ENCODE measurements at regions not wholly inside any gene's neighbourhood (a gene's known extent, or its start where the extent isn't known, plus 50 kb on each side); places are given as distances from the start of the nearest gene placed in this dataset.

GRCh38 chr7:97275475-97275874 is 158.0 kb downstream of the SDHAF3 start:
- H3K27ac Mint-ChIP-seq = no peak overlapping the region
- TF ChIP-seq, protein P1, sequence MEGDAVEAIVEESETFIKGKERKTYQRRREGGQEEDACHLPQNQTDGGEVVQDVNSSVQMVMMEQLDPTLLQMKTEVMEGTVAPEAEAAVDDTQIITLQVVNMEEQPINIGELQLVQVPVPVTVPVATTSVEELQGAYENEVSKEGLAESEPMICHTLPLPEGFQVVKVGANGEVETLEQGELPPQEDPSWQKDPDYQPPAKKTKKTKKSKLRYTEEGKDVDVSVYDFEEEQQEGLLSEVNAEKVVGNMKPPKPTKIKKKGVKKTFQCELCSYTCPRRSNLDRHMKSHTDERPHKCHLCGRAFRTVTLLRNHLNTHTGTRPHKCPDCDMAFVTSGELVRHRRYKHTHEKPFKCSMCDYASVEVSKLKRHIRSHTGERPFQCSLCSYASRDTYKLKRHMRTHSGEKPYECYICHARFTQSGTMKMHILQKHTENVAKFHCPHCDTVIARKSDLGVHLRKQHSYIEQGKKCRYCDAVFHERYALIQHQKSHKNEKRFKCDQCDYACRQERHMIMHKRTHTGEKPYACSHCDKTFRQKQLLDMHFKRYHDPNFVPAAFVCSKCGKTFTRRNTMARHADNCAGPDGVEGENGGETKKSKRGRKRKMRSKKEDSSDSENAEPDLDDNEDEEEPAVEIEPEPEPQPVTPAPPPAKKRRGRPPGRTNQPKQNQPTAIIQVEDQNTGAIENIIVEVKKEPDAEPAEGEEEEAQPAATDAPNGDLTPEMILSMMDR (IDR thresholded peaks at IDR 0.05) = no peak

GRCh38 chr7:97280950-97281349 is 163.5 kb downstream of the SDHAF3 start:
- DNase-seq = no peak
- no peak overlapping the region for H3K4me2 ChIP-seq (replicated peaks; ENCODE audit: extremely low read depth, low read length, poor library complexity, severe bottlenecking)
- WGBS (ENCODE audit: insufficient coverage) = 50% methylated on average over 1 of the region's 5 CpGs
- Mint-ChIP-seq H3K4me3 (no peak overlapping the region), H3K4me1 (no peaks in the 10 kb centered on the region), H3K9me3 (peaks cover 0 to 4% (median 1%) of the 10 kb centered on the region in 7 donors), H3K27me3 (ENCODE audit: low read depth in 3 of 3) (peaks cover 0 to 2% (median 0%) of the 10 kb centered on the region in 3 donors), H3K27ac (no peak overlapping the region), H3K36me3 (no peaks in the 10 kb centered on the region)
- no peaks in the 10 kb centered on the region for H3K79me2 ChIP-seq (ENCODE audit: insufficient read depth, low read length)
- no peak overlapping the region for H3K27ac ChIP-seq (ENCODE audit: low read depth in 1 of 2, low read length in 2 of 2)
- intact Hi-C loops (cut with micrococcal nuclease) = no loop called here
- H2AFZ ChIP-seq (ENCODE audit: insufficient read depth, low read depth, low read length, poor library complexity, severe bottlenecking) = no peak overlapping the region
- H3K9ac ChIP-seq (ENCODE audit: insufficient read depth, low read length, poor library complexity, severe bottlenecking) = no peak overlapping the region
- H3K4me1 ChIP-seq (ENCODE audit: control insufficient read depth in 1 of 2, insufficient read depth in 2 of 2, low read length in 2 of 2) = no peaks in the 10 kb centered on the region
- TF ChIP-seq, protein P1 (IDR thresholded peaks at IDR 0.05) = no peak
- no peak overlapping the region for H3K4me3 ChIP-seq (replicated peaks in 1 of 3; ENCODE audit: low read depth in 2 of 3, low read length in 3 of 3)
- no peaks in the 10 kb centered on the region for H3K27me3 ChIP-seq (ENCODE audit: control insufficient read depth in 2 of 2, insufficient read depth in 2 of 2, low read length in 2 of 2)
- H3K36me3 ChIP-seq (replicated peaks in 1 of 2; ENCODE audit: control insufficient read depth in 1 of 2, insufficient read depth in 2 of 2, low read length in 2 of 2) = no peaks in the 10 kb centered on the region
- no peaks in the 10 kb centered on the region for H3K9me3 ChIP-seq (replicated peaks in 1 of 2; ENCODE audit: control insufficient read depth in 1 of 2, insufficient read depth in 1 of 2, low read length in 2 of 2)
- H4K20me1 ChIP-seq (ENCODE audit: insufficient read depth, low read length) = no peaks in the 10 kb centered on the region

More at GRCh38 chr7:97275475-97275874, 158.0 kb downstream of the SDHAF3 start:
- H3K4me2 ChIP-seq (replicated peaks; ENCODE audit: extremely low read depth, low read length, poor library complexity, severe bottlenecking) = no peak overlapping the region
- no peak overlapping the region for H2AFZ ChIP-seq (ENCODE audit: insufficient read depth, low read depth, low read length, poor library complexity, severe bottlenecking)
- no peaks in the 10 kb centered on the region for H3K36me3 ChIP-seq (replicated peaks in 1 of 2; ENCODE audit: control insufficient read depth in 1 of 2, insufficient read depth in 2 of 2, low read length in 2 of 2)
- Mint-ChIP-seq H3K4me3 (no peak overlapping the region), H3K36me3 (no peaks in the 10 kb centered on the region), H3K9me3 (peaks cover 0 to 15% (median 2%) of the 10 kb centered on the region in 7 donors), H3K4me1 (no peaks in the 10 kb centered on the region), H3K27me3 (ENCODE audit: low read depth in 3 of 3) (peaks cover 0 to 3% (median 2%) of the 10 kb centered on the region in 3 donors)
- no peaks in the 10 kb centered on the region for H3K79me2 ChIP-seq (ENCODE audit: insufficient read depth, low read length)
- H3K9ac ChIP-seq (ENCODE audit: insufficient read depth, low read length, poor library complexity, severe bottlenecking) = no peak overlapping the region
- no peak overlapping the region for H3K27ac ChIP-seq (ENCODE audit: low read depth in 1 of 2, low read length in 2 of 2)
- DNase-seq = no peak
- no peak overlapping the region for H3K4me3 ChIP-seq (replicated peaks in 1 of 3; ENCODE audit: low read depth in 2 of 3, low read length in 3 of 3)
- no peaks in the 10 kb centered on the region for H4K20me1 ChIP-seq (ENCODE audit: insufficient read depth, low read length)
- no peaks in the 10 kb centered on the region for H3K27me3 ChIP-seq (ENCODE audit: control insufficient read depth in 2 of 2, insufficient read depth in 2 of 2, low read length in 2 of 2)
- WGBS (ENCODE audit: insufficient coverage) = no CpG with 5 or more reads among the region's 2 CpGs
- intact Hi-C loops (cut with micrococcal nuclease) = no loop called here
- H3K4me1 ChIP-seq (ENCODE audit: control insufficient read depth in 1 of 2, insufficient read depth in 2 of 2, low read length in 2 of 2) = no peaks in the 10 kb centered on the region
- H3K9me3 ChIP-seq (replicated peaks in 1 of 2; ENCODE audit: control insufficient read depth in 1 of 2, insufficient read depth in 1 of 2, low read length in 2 of 2) = no peaks in the 10 kb centered on the region

Data from CD14-positive monocyte (primary cell).